HCT116 (cell line): ENCODE measurements at regions not wholly inside any gene's neighbourhood (a gene's known extent, or its start where the extent isn't known, plus 50 kb on each side); places are given as distances from the start of the nearest gene placed in this dataset.

ENCODE experiments used
- ATAC-seq: fragments of 200-7000 bp; cut with Tn5 transposase; 2 replicates; pipeline ENCODE4 v1.9.1; 2020; ENCODE audit warnings: mild to moderate bottlenecking, moderate library complexity
- BruUV-seq: library from RNA; stranded (reverse); fragments of 400-500 nt; replicated peaks from 2 replicates; lab custom pipeline; 2021; lab: Mats Ljungman, UMichigan
- CTCF ChIA-PET: fragments of 300-600 bp; sonication (Branson Sonifier 250); formaldehyde crosslinking; loops from one replicate; lab custom pipeline; 2021; ENCODE audit warnings: antibody characterized with exemption; lab: Charles Lee
- POLR2A ChIA-PET: fragments of 300-600, 350-600 bp; sonication (Branson Sonifier 250); formaldehyde crosslinking; loops from one replicate; lab custom pipeline; 2021; ENCODE audit warnings: antibody characterized with exemption; lab: Charles Lee
- RAD21 ChIA-PET, 2 experiments: fragments of 300-600 bp; sonication (Branson Sonifier 250); formaldehyde crosslinking; loops; one replicate each; lab custom pipeline; 2023; ENCODE audit warnings: low total read pairs in 2 of 2; ENCODE audit not compliant: uncharacterized antibody in 2 of 2, unreplicated experiment in 2 of 2, low non-redundant PET in 1 of 2; lab: Charles Lee
- DNase-seq: peaks from one replicate; pipeline ENCODE4 v3.0.0-alpha.2; 2010; ENCODE audit warnings: low read depth, low spot score
- H2AFZ ChIP-seq: fragments of 200-600 bp; shearing (Covaris generic), sonication (generic); 2 replicates; pipeline ENCODE4 v1.6.1; 2017; ENCODE audit warnings: low read depth, mixed run types, mixed read lengths, antibody characterized with exemption, low read length; ENCODE audit not compliant: poor library complexity, severe bottlenecking
- H3K27ac ChIP-seq: 2 replicates; pipeline ENCODE4 v1.5.1; 2012; ENCODE audit warnings: low read depth, low read length
- H3K27me3 ChIP-seq: fragments of 200-600 bp; sonication (generic); 2 replicates; pipeline ENCODE4 v1.6.1; 2016; ENCODE audit warnings: mixed run types, low read length, mixed read lengths; ENCODE audit not compliant: insufficient read depth
- H3K36me3 ChIP-seq, 2 experiments: fragments of 200-500 bp in 1 of 2; fragments of 200-600 bp in 1 of 2; sonication (Bioruptor generic) in 1 of 2; sonication (generic) in 1 of 2; 2 replicates each; pipeline versions ENCODE4 v1.5.1 to v1.6.1; 2014 to 2016; ENCODE audit warnings: low read length in 2 of 2, inconsistent platforms in 1 of 2, mixed read lengths in 1 of 2, mixed run types in 1 of 2; ENCODE audit not compliant: insufficient read depth in 2 of 2, control insufficient read depth in 1 of 2
- H3K4me1 ChIP-seq, 2 experiments: fragments of 200-600 bp in 1 of 2; sonication (generic) in 1 of 2; 2 replicates each; pipeline versions ENCODE4 v1.5.1 to v1.6.1; 2012 to 2017; ENCODE audit warnings: low read length in 2 of 2, inconsistent platforms in 1 of 2, mild to moderate bottlenecking in 1 of 2, mixed read lengths in 1 of 2, mixed run types in 1 of 2, moderate library complexity in 1 of 2; ENCODE audit not compliant: insufficient read depth in 2 of 2, control insufficient read depth in 1 of 2
- H3K4me2 ChIP-seq: fragments of 200-600 bp; sonication (generic); 2 replicates; pipeline ENCODE4 v1.6.1; 2017; ENCODE audit warnings: mixed run types, low read length, mixed read lengths
- H3K4me3 ChIP-seq, 2 experiments: fragments of 200-600 bp in 1 of 2; sonication (generic) in 1 of 2; replicated peaks in 1 of 2; 2 replicates each; pipeline ENCODE4 v1.5.1; 2011 to 2016; ENCODE audit warnings: low read length in 2 of 2, control low read depth in 1 of 2, low read depth in 1 of 2, mild to moderate bottlenecking in 1 of 2, mixed read lengths in 1 of 2, mixed run types in 1 of 2
- H3K79me2 ChIP-seq: fragments of 200-600 bp; sonication (generic); 2 replicates; pipeline ENCODE4 v1.6.1; 2017; ENCODE audit warnings: mild to moderate bottlenecking, mixed run types, low read length, moderate library complexity, mixed read lengths; ENCODE audit not compliant: insufficient read depth
- H3K9ac ChIP-seq: fragments of 200-600 bp; sonication (generic); 2 replicates; pipeline ENCODE4 v1.6.1; 2016; ENCODE audit warnings: low read length, mixed read lengths
- H3K9me2 ChIP-seq: fragments of 200-600 bp; sonication (generic), shearing (Covaris generic); 2 replicates; pipeline ENCODE4 v1.6.1; 2017; ENCODE audit warnings: mixed run types, mild to moderate bottlenecking, moderate library complexity; ENCODE audit not compliant: insufficient read depth
- H3K9me3 ChIP-seq, 2 experiments: fragments of 200-500 bp in 1 of 2; fragments of 200-600 bp in 1 of 2; sonication (Bioruptor generic) in 1 of 2; sonication (generic) in 1 of 2; 2 replicates each; pipeline ENCODE4 v1.6.1; 2014 to 2017; ENCODE audit warnings: low read length in 2 of 2, mixed read lengths in 2 of 2, inconsistent platforms in 1 of 2, low read depth in 1 of 2, mild to moderate bottlenecking in 1 of 2, mixed run types in 1 of 2, moderate library complexity in 1 of 2; ENCODE audit not compliant: control insufficient read depth in 1 of 2, insufficient read depth in 1 of 2
- H4K20me1 ChIP-seq: fragments of 200-600 bp; sonication (generic), shearing (Covaris generic); 2 replicates; pipeline ENCODE4 v1.6.1; 2017; ENCODE audit warnings: mixed run types, mild to moderate bottlenecking, moderate library complexity; ENCODE audit not compliant: insufficient read depth
- CBX3 ChIP-seq: IDR thresholded peaks from 2 replicates; pipeline ENCODE4 v1.6.1; 2012; ENCODE audit warnings: low read depth
- CEBPB ChIP-seq: IDR thresholded peaks from 2 replicates; pipeline ENCODE4 v1.6.1; 2012; ENCODE audit warnings: low read depth
- CTCF ChIP-seq, 3 experiments: fragments of 200-600 bp in 1 of 3; sonication (generic) in 1 of 3; IDR thresholded peaks in 2 of 3; conservative IDR thresholded peaks in 1 of 3; 2 replicates each; pipeline ENCODE4 v1.5.1; 2012 to 2017; ENCODE audit warnings: low read depth in 2 of 3, low read length in 2 of 3, antibody characterized with exemption in 1 of 3, borderline replicate concordance in 1 of 3, control low read depth in 1 of 3, mild to moderate bottlenecking in 1 of 3, mixed read lengths in 1 of 3, mixed run types in 1 of 3, moderate library complexity in 1 of 3; ENCODE audit not compliant: insufficient read depth in 1 of 3
- EGR1 ChIP-seq: IDR thresholded peaks from 2 replicates; pipeline ENCODE4 v1.6.1; 2012; ENCODE audit warnings: low read depth
- EZH2 ChIP-seq: fragments of 200-600 bp; sonication (generic); IDR thresholded peaks from 2 replicates; pipeline ENCODE4 v1.6.1; 2017; ENCODE audit warnings: antibody characterized with exemption, mixed run types
- EZH2phosphoT487 ChIP-seq: fragments of 200-600 bp; IDR thresholded peaks from 2 replicates; pipeline ENCODE4 v1.6.1; 2018; ENCODE audit warnings: antibody characterized with exemption, borderline replicate concordance
- JUND ChIP-seq: IDR thresholded peaks from 2 replicates; pipeline ENCODE4 v1.6.1; 2012
- POLR2A ChIP-seq: IDR thresholded peaks from 2 replicates; pipeline ENCODE4 v1.7.0; 2011; ENCODE audit warnings: borderline replicate concordance; ENCODE audit not compliant: insufficient read depth, insufficient read length; ENCODE audit errors: extremely low read depth
- POLR2AphosphoS5 ChIP-seq: IDR thresholded peaks from 2 replicates; pipeline ENCODE4 v1.6.1; 2011; ENCODE audit warnings: mild to moderate bottlenecking, low read depth, low read length, moderate library complexity
- SIN3A ChIP-seq: IDR thresholded peaks from 2 replicates; pipeline ENCODE4 v1.6.1; 2012; ENCODE audit warnings: low read depth
- SP1 ChIP-seq: IDR thresholded peaks from 2 replicates; pipeline ENCODE4 v1.6.1; 2012; ENCODE audit warnings: low read depth
- SRF ChIP-seq: IDR thresholded peaks from 2 replicates; pipeline ENCODE4 v1.6.1; 2012; ENCODE audit warnings: low read depth
- TCF7L2 ChIP-seq: IDR thresholded peaks from 2 replicates; pipeline ENCODE4 v1.7.0; 2011; ENCODE audit warnings: borderline replicate concordance, inconsistent platforms; ENCODE audit not compliant: insufficient read depth, insufficient read length; ENCODE audit errors: extremely low read depth
- YY1 ChIP-seq: IDR thresholded peaks from 2 replicates; pipeline ENCODE4 v1.6.1; 2011; ENCODE audit warnings: low read length, low read depth, moderate library complexity, mild to moderate bottlenecking; ENCODE audit not compliant: insufficient replicate concordance; ENCODE audit errors: extremely low read depth
- ZBTB33 ChIP-seq: IDR thresholded peaks from 2 replicates; pipeline ENCODE4 v1.6.1; 2011; ENCODE audit warnings: mild to moderate bottlenecking, low read length, moderate library complexity; ENCODE audit not compliant: insufficient replicate concordance; ENCODE audit errors: extremely low read depth
- ZFX ChIP-seq: fragments of 450-650 bp; IDR thresholded peaks from 2 replicates; pipeline ENCODE4 v1.6.1; 2017
- intact Hi-C: fragments of 100-400 bp; cut with micrococcal nuclease; formaldehyde crosslinking; loops from 2 replicates; pipeline ENCODE4 v1.10.0; 2022

GRCh38 chr1:209328196-209328595, 255.3 kb upstream of the CAMK1G start:
- ChIA-PET POLR2A (no interaction called here), CTCF (no interaction called here), RAD21 (no interaction called here)
- peaks cover 14% of the 10 kb centered on the region for H3K27me3 ChIP-seq
- no TSS peak for BruUV-seq
- H2AFZ ChIP-seq = no peak overlapping the region
- ATAC-seq (no peak), DNase-seq (no peak)
- H3K27ac ChIP-seq = no peak overlapping the region
- no peak overlapping the region for H3K4me2 ChIP-seq
- H3K9me3 ChIP-seq = no peaks in the 10 kb centered on the region
- TF ChIP-seq EGR1 (no peak), ZFX (no peak), SIN3A (no peak), EZH2phosphoT487 (no peak), POLR2AphosphoS5 (no peak), EZH2 (no peak), YY1 (no peak), CBX3 (no peak), CTCF (IDR thresholded peaks at IDR 0.05 in 2 of 3, conservative IDR thresholded peaks at IDR 0.05 in 1 of 3; ENCODE audit: borderline replicate concordance in 1 of 3, insufficient read depth in 1 of 3, low read depth in 2 of 3, low read length in 2 of 3) (no peak), JUND (no peak), CEBPB (no peak), SP1 (no peak), SRF (no peak), TCF7L2 (no peak), ZBTB33 (no peak), POLR2A (no peak)
- no peaks in the 10 kb centered on the region for H3K4me1 ChIP-seq
- H3K79me2 ChIP-seq = no peaks in the 10 kb centered on the region
- H3K36me3 ChIP-seq = no peaks in the 10 kb centered on the region
- intact Hi-C loops = no loop called here
- H4K20me1 ChIP-seq = no peaks in the 10 kb centered on the region
- no peak overlapping the region for H3K9ac ChIP-seq
- no peaks in the 10 kb centered on the region for H3K9me2 ChIP-seq
- no peak overlapping the region for H3K4me3 ChIP-seq
